H1 (cell line): ENCODE measurements at regions not wholly inside any gene's neighbourhood (a gene's known extent, or its start where the extent isn't known, plus 50 kb on each side); places are given as distances from the start of the nearest gene placed in this dataset.

Experiments used
- CTCF ChIA-PET: fragments of 300-600 bp; sonication (Branson Sonifier 250); formaldehyde crosslinking; loops from one replicate; lab custom pipeline; 2021; ENCODE audit not compliant: partially characterized antibody; lab: Charles Lee
- POLR2A ChIA-PET: fragments of 300-600 bp; sonication (Branson Sonifier 250); formaldehyde crosslinking; loops from one replicate; lab custom pipeline; 2021; ENCODE audit warnings: inconsistent platforms; ENCODE audit not compliant: partially characterized antibody; lab: Charles Lee
- DNase-seq, 2 experiments: peaks; one replicate each; pipeline versions ENCODE4 v3.0.0 to v3.0.0-alpha.2; 2010 to 2022; ENCODE audit warnings: low spot score in 2 of 2, low read depth in 1 of 2, mixed read lengths in 1 of 2
- FAIRE-seq: peaks from 2 replicates; lab custom pipeline; 2011; peaks lifted over from hg19 to GRCh38; lab: Jason Lieb, UNC
- H2AFZ ChIP-seq: 2 replicates; pipeline ENCODE4 v1.8.1; 2012; ENCODE audit warnings: low read length, inconsistent platforms
- H2AK5ac ChIP-seq: 2 replicates; pipeline ENCODE4 v1.6.1; 2013; ENCODE audit warnings: low read depth, low read length
- H2BK120ac ChIP-seq: replicated peaks from 2 replicates; pipeline ENCODE3; 2013; ENCODE audit warnings: low read depth, low read length, inconsistent platforms
- H2BK12ac ChIP-seq: 2 replicates; pipeline ENCODE4 v1.6.1; 2013; ENCODE audit warnings: low read depth, low read length
- H2BK15ac ChIP-seq: 2 replicates; pipeline ENCODE4 v1.6.1; 2013; ENCODE audit warnings: low read length
- H2BK20ac ChIP-seq: 2 replicates; pipeline ENCODE4 v1.6.1; 2013; ENCODE audit warnings: low read length
- H2BK5ac ChIP-seq: 2 replicates; pipeline ENCODE4 v1.6.1; 2013; ENCODE audit warnings: low read depth, low read length
- H3K14ac ChIP-seq: 2 replicates; pipeline ENCODE4 v1.6.1; 2013; ENCODE audit warnings: inconsistent platforms; ENCODE audit not compliant: insufficient read length
- H3K18ac ChIP-seq: 2 replicates; pipeline ENCODE4 v1.6.1; 2013; ENCODE audit warnings: low read length; ENCODE audit errors: extremely low read depth
- H3K23ac ChIP-seq: 2 replicates; pipeline ENCODE4 v1.6.1; 2013; ENCODE audit warnings: inconsistent platforms; ENCODE audit not compliant: insufficient read length
- H3K23me2 ChIP-seq: 2 replicates; pipeline ENCODE4 v1.6.1; 2013; ENCODE audit warnings: low read depth, low read length
- H3K27ac ChIP-seq: 2 replicates; pipeline ENCODE4 v1.6.1; 2011; ENCODE audit warnings: low read depth, low read length, inconsistent platforms
- H3K27me3 ChIP-seq, 4 experiments: replicated peaks in 1 of 4; 1 replicate in 1 of 4; 2 replicates in 3 of 4; pipeline versions ENCODE4 v1.6.1 to v1.8.1; 2011 to 2013; ENCODE audit warnings: low read length in 3 of 4, mild to moderate bottlenecking in 3 of 4, inconsistent platforms in 2 of 4, mixed read lengths in 2 of 4, moderate library complexity in 1 of 4; ENCODE audit not compliant: control insufficient read depth in 3 of 4, insufficient read depth in 3 of 4; ENCODE audit errors: extremely low read depth in 1 of 4
- H3K36me3 ChIP-seq, 4 experiments: 2 replicates each; pipeline versions ENCODE4 v1.6.1 to v1.8.1; 2011 to 2013; ENCODE audit warnings: mild to moderate bottlenecking in 4 of 4, low read length in 3 of 4, moderate library complexity in 2 of 4, control low read depth in 1 of 4, inconsistent platforms in 1 of 4; ENCODE audit not compliant: insufficient read depth in 4 of 4, control insufficient read depth in 2 of 4
- H3K4ac ChIP-seq: replicated peaks from 2 replicates; pipeline ENCODE3; 2013; ENCODE audit warnings: low read length, low read depth, mixed read lengths, inconsistent platforms; ENCODE audit not compliant: insufficient read length
- H3K4me1 ChIP-seq, 4 experiments: replicated peaks in 1 of 4; 1 replicate in 1 of 4; 2 replicates in 3 of 4; pipeline versions ENCODE4 v1.6.1 to v1.8.1; 2011 to 2013; ENCODE audit warnings: low read length in 3 of 4, inconsistent platforms in 2 of 4, mixed read lengths in 1 of 4; ENCODE audit not compliant: insufficient read depth in 4 of 4, control insufficient read depth in 3 of 4
- H3K4me2 ChIP-seq, 2 experiments: 2 replicates each; pipeline versions ENCODE4 v1.6.1 to v1.8.1; 2011 to 2013; ENCODE audit warnings: low read depth in 2 of 2, low read length in 2 of 2, control low read depth in 1 of 2, inconsistent platforms in 1 of 2, mild to moderate bottlenecking in 1 of 2; ENCODE audit not compliant: insufficient read depth in 1 of 2
- H3K4me3 ChIP-seq, 4 experiments: fragments of 200-600, 300-600 bp in 1 of 4; sonication (generic), shearing (Covaris generic), sonication (Bioruptor Twin) in 1 of 4; 2 replicates each; pipeline versions ENCODE4 v1.5.1 to v1.8.1; 2011 to 2016; ENCODE audit warnings: low read length in 4 of 4, low read depth in 3 of 4, control low read depth in 2 of 4, inconsistent platforms in 2 of 4, mild to moderate bottlenecking in 2 of 4, mixed read lengths in 1 of 4, moderate library complexity in 1 of 4; ENCODE audit not compliant: insufficient read depth in 2 of 4; ENCODE audit errors: extremely low read depth in 1 of 4
- H3K56ac ChIP-seq: replicated peaks from 2 replicates; pipeline ENCODE3; 2013; ENCODE audit warnings: low read depth, mild to moderate bottlenecking, mixed read lengths, low read length, inconsistent platforms; ENCODE audit not compliant: insufficient read length
- H3K79me1 ChIP-seq: 2 replicates; pipeline ENCODE4 v1.6.1; 2013; ENCODE audit warnings: low read depth, low read length, control low read depth
- H3K79me2 ChIP-seq, 2 experiments: 2 replicates each; pipeline versions ENCODE4 v1.6.1 to v1.8.1; 2012 to 2013; ENCODE audit warnings: low read length in 2 of 2, mild to moderate bottlenecking in 2 of 2, inconsistent platforms in 1 of 2; ENCODE audit not compliant: insufficient read depth in 2 of 2, control insufficient read depth in 1 of 2
- H3K9ac ChIP-seq, 4 experiments: replicated peaks in 1 of 4; 1 replicate in 1 of 4; 2 replicates in 3 of 4; pipeline versions ENCODE4 v1.6.1 to v1.8.1; 2011 to 2013; ENCODE audit warnings: low read depth in 3 of 4, low read length in 3 of 4, control low read depth in 2 of 4, mild to moderate bottlenecking in 2 of 4, moderate library complexity in 2 of 4, inconsistent platforms in 1 of 4; ENCODE audit errors: extremely low read depth in 1 of 4
- H3K9me3 ChIP-seq, 2 experiments: 2 replicates each; pipeline versions ENCODE4 v1.6.1 to v1.8.1; 2012 to 2013; ENCODE audit warnings: mild to moderate bottlenecking in 2 of 2, moderate library complexity in 2 of 2, control low read depth in 1 of 2, inconsistent platforms in 1 of 2, low read depth in 1 of 2, low read length in 1 of 2, mixed read lengths in 1 of 2; ENCODE audit not compliant: insufficient read depth in 2 of 2
- H4K20me1 ChIP-seq, 2 experiments: replicated peaks in 1 of 2; 2 replicates each; pipeline versions ENCODE3 to v1.8.1; 2011 to 2013; ENCODE audit warnings: inconsistent platforms in 2 of 2, low read length in 2 of 2, mild to moderate bottlenecking in 1 of 2; ENCODE audit not compliant: insufficient read depth in 2 of 2, control insufficient read depth in 1 of 2
- H4K5ac ChIP-seq: 2 replicates; pipeline ENCODE4 v1.6.1; 2013; ENCODE audit warnings: low read length, low read depth, mixed read lengths, inconsistent platforms; ENCODE audit not compliant: insufficient read length
- H4K8ac ChIP-seq: 2 replicates; pipeline ENCODE4 v1.8.0; 2013; ENCODE audit warnings: mild to moderate bottlenecking, moderate library complexity, low read length, inconsistent platforms; ENCODE audit not compliant: insufficient read depth; ENCODE audit errors: extremely low read depth
- H4K91ac ChIP-seq: replicated peaks from 2 replicates; pipeline ENCODE3; 2013; ENCODE audit warnings: low read length, mixed read lengths, inconsistent platforms; ENCODE audit not compliant: insufficient read length
- BACH1 ChIP-seq: IDR thresholded peaks from 2 replicates; pipeline ENCODE4 v1.6.1; 2012; ENCODE audit warnings: low read length, improper control_type of control experiment
- BCL11A ChIP-seq, 2 experiments: IDR thresholded peaks; one replicate each; pipeline ENCODE4 v1.6.1; 2011; ENCODE audit warnings: low read depth in 2 of 2, low read length in 2 of 2, mild to moderate bottlenecking in 2 of 2
- CBX5 ChIP-seq: fragments of 300-800, 300-1000 bp; sonication (generic); IDR thresholded peaks from 2 replicates; pipeline ENCODE4 v1.7.1; 2016; ENCODE audit warnings: antibody characterized with exemption, low read length, low read depth
- EP300 ChIP-seq, 2 experiments: IDR thresholded peaks; 1 replicate in 1 of 2; 2 replicates in 1 of 2; pipeline ENCODE4 v1.6.1; 2011 to 2012; ENCODE audit warnings: low read depth in 2 of 2, low read length in 2 of 2, mild to moderate bottlenecking in 2 of 2, borderline replicate concordance in 1 of 2, inconsistent platforms in 1 of 2, moderate library complexity in 1 of 2
- JUN ChIP-seq: IDR thresholded peaks from 2 replicates; pipeline ENCODE4 v1.6.1; 2011; ENCODE audit warnings: low read depth, mild to moderate bottlenecking, improper control_type of control experiment, low read length
- RFX5 ChIP-seq: IDR thresholded peaks from 2 replicates; pipeline ENCODE4 v1.6.1; 2011; ENCODE audit warnings: low read depth, low read length, improper control_type of control experiment, borderline replicate concordance
- SIRT6 ChIP-seq: IDR thresholded peaks from one replicate; pipeline ENCODE4 v1.7.1; 2012; ENCODE audit warnings: low read length, inconsistent platforms
- SIX5 ChIP-seq: IDR thresholded peaks from 2 replicates; pipeline ENCODE4 v1.6.1; 2011; ENCODE audit warnings: mild to moderate bottlenecking, low read depth, low read length
- WGBS, 2 experiments: shearing (Covaris generic) in 1 of 2; methylation state at CpG; one replicate each; pipeline versions ENCODE4 v1.1.6 to v1.1.7; 2013 to 2015; ENCODE audit warnings: low lambda C conversion rate in 2 of 2, mixed read lengths in 2 of 2, inconsistent platforms in 1 of 2, low coverage in 1 of 2, missing lambda C conversion rate in 1 of 2; ENCODE audit not compliant: insufficient replicate concordance in 2 of 2, insufficient coverage in 1 of 2, insufficient read length in 1 of 2; ENCODE audit errors: extremely low coverage in 1 of 2, missing lambda C conversion rate in 1 of 2; 5-methylcytosine and 5-hydroxymethylcytosine counted together

- Histone ChIP-seq H4K91ac (no peak overlapping the region), H2AFZ (no peak overlapping the region), H3K4ac (no peak overlapping the region), H2BK20ac (no peak overlapping the region), H3K23me2 (no peaks in the 10 kb centered on the region), H3K4me1 (no peaks in the 10 kb centered on the region), H3K56ac (no peak overlapping the region), H3K4me2 (no peak overlapping the region), H2AK5ac (no peak overlapping the region), H3K9me3 (no peaks in the 10 kb centered on the region), H3K18ac (no peak overlapping the region), H3K4me3 (no peak overlapping the region), H2BK5ac (no peak overlapping the region), H3K27ac (no peak overlapping the region), H2BK120ac (no peak overlapping the region), H3K9ac (no peak overlapping the region), H3K23ac (no peak overlapping the region), H4K20me1 (no peaks in the 10 kb centered on the region), H3K79me1 (no peaks in the 10 kb centered on the region), H4K8ac (no peak overlapping the region), H2BK12ac (no peak overlapping the region), H3K27me3 (no peaks in the 10 kb centered on the region), H4K5ac (no peak overlapping the region), H3K79me2 (no peaks in the 10 kb centered on the region), H3K14ac (no peak overlapping the region), H2BK15ac (no peak overlapping the region), H3K36me3 (no peaks in the 10 kb centered on the region)
- ChIA-PET CTCF (interaction anchor here (0.7 kb wide), 1 partner anchor 165 kb away, joined by 3 read pairs; no protein-coding TSS in a partner anchor), POLR2A (no interaction called here)
- TF ChIP-seq BACH1 = no peak
- no peak for TF ChIP-seq RFX5
- TF ChIP-seq SIRT6 = no peak
- TF ChIP-seq CBX5 = no peak
- no peak for TF ChIP-seq JUN
- no peak for TF ChIP-seq SIX5
- TF ChIP-seq BCL11A (IDR thresholded peaks at IDR 0.05; ENCODE audit: low read depth in 2 of 2, low read length in 2 of 2) = no peak
- TF ChIP-seq EP300 (IDR thresholded peaks at IDR 0.05; ENCODE audit: borderline replicate concordance in 1 of 2, low read depth in 2 of 2, low read length in 2 of 2) = no peak
- no peak for FAIRE-seq
- 95% methylated on average over 2 of the region's 2 CpGs; no CpG with 5 or more reads in 1 of the 2 experiments for WGBS, 2 experiments
- no peak for DNase-seq
These were observed 205.3 kb upstream of the PRICKLE1 start for GRCh38 chr12:42794806-42795205.
